T-helper 1 cell treated with Interleukin-12 subunit alpha and Interleukin-12 subunit beta and Interleukin-4 antibody, amounts not matched to agents 30 μg/mL and 1 μg/mL, for 36 hours (primary cell): ENCODE measurements at regions not wholly inside any gene's neighbourhood (a gene's known extent, or its start where the extent isn't known, plus 50 kb on each side); places are given as distances from the start of the nearest gene placed in this dataset.
"Not testable (repeated sequence)": the region's sequence is repeated elsewhere in the genome, so short reads cannot be mapped to it uniquely, and the experiment has no call there.

Experiments used
- H3K27ac Mint-ChIP-seq: one replicate; pipeline ENCODE4 v1.8.0; 2021; ENCODE audit warnings: mild to moderate bottlenecking, mixed read lengths
- H3K27me3 Mint-ChIP-seq: one replicate; pipeline ENCODE4 v1.8.0; 2021; ENCODE audit warnings: low read depth, mixed read lengths
- H3K36me3 Mint-ChIP-seq: one replicate; pipeline ENCODE4 v1.8.0; 2021; ENCODE audit warnings: low read depth, mixed read lengths
- H3K4me1 Mint-ChIP-seq: one replicate; pipeline ENCODE4 v1.8.0; 2021; ENCODE audit warnings: low read depth, mixed read lengths
- H3K4me3 Mint-ChIP-seq: one replicate; pipeline ENCODE4 v1.8.0; 2021; ENCODE audit warnings: mild to moderate bottlenecking, moderate library complexity, mixed read lengths
- H3K9me3 Mint-ChIP-seq: one replicate; pipeline ENCODE4 v1.8.0; 2021; ENCODE audit warnings: mixed read lengths

DNA sequence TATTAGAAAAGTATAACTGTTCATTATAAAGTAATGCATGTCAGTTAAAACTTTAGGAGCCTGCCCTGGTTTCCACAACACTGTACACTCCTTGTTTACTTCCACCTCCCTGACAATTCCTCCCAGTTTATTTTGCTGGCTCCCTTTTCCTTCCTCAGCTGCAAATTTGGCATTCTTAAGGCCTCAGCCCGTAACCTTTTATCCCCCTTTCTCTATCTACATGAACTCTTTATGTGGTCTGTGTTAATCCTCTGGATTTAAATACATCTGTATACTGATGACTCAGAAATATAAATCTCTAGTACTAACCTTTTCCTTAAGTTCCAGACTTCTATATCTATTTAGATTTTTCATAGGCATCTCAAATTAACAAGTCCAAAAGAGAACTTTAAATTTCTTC, 143.6 kb downstream of the OTOL1 start:
- Mint-ChIP-seq H3K9me3 (no peaks in the 10 kb centered on the region), H3K27ac (no peak overlapping the region), H3K36me3 (no peaks in the 10 kb centered on the region), H3K4me1 (no peaks in the 10 kb centered on the region), H3K4me3 (no peak overlapping the region), H3K27me3 (no peaks in the 10 kb centered on the region)

DNA sequence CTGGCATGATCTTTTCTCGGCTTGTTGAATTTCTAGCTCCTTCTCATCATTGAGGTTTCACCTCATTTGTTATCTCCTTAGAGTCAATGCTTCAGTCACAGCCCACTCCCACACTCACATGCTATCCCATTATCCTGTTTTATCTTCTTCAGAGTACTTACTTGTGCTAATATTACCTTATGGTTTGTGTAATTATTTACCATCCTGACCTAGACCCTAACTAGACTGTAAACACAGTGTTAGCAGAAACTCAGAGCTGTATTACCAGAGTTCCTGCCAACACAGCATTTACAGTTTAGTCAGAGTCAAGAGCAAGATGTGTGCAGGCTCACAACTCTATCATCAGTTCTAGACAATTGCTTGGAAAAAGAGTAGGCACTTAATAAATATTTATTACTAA, 144.7 kb downstream of the OTOL1 start:
- Mint-ChIP-seq H3K4me1 (no peaks in the 10 kb centered on the region), H3K27me3 (no peaks in the 10 kb centered on the region), H3K27ac (no peak overlapping the region), H3K36me3 (no peaks in the 10 kb centered on the region), H3K9me3 (no peaks in the 10 kb centered on the region), H3K4me3 (no peak overlapping the region)

DNA sequence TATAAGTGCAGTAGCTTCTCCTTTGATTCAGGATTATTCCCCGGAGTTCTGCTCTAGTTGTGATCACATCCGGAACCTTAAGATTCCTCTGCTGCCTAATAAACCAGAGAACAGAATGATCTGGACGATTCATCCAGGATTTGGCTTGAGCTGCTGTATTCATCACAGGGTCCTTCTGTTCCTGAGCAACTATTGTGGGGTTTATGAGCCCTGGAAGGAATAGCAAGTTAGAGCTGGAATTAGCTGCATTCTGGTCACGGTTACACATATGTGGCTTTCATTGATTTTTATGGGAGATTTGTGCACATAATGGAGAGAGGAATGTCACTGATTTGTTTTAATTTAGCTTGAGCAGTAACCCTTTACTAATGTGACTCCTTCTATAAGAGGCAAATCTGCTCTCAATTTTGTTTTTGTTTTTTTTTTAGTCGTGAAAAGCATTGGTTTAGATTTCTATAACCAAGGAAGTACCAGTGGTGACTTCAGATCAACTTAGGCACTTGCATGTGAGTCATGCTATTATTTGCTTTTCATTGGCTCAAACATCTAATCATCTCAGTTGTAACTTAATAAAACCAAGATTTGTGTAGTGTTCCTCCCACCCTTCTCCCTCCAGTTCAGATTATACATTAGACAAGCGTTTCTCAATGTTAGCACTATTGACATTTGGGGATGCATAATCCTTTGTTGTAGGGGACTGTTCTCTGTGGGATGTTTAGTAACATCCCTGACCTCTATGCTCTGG, 148.5 kb downstream of the OTOL1 start:
- Mint-ChIP-seq H3K36me3 (no peaks in the 10 kb centered on the region), H3K4me1 (no peaks in the 10 kb centered on the region), H3K27me3 (no peaks in the 10 kb centered on the region), H3K4me3 (no peak overlapping the region), H3K27ac (no peak overlapping the region), H3K9me3 (no peaks in the 10 kb centered on the region)

DNA sequence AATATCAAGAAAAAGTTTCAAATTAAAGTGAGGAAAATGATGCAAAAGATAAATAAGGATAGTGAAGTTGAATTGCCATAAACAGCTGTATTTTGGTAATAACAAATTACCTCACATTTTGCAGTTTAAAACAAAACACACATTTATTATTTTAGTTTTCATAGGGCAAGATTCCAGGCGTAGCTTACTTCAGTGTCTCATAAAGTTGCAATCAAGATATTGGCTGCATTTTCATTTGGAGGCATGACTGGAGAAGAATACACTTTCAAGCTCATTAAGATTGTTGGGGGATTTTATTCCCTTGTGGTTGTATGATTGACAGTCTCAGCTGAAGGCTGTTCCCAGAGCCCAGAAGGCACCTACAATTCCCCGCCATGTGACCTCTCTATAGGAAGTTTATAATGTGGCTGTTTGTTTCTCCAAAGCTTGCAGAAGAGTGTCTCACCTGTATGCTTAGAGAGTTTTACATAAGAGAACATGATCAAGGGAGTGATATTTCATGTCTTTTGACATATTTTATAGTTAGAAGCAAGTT, 151.4 kb downstream of the OTOL1 start:
- Mint-ChIP-seq H3K36me3 (no peaks in the 10 kb centered on the region), H3K4me3 (no peak overlapping the region), H3K27ac (no peak overlapping the region), H3K4me1 (no peaks in the 10 kb centered on the region), H3K27me3 (no peaks in the 10 kb centered on the region), H3K9me3 (no peaks in the 10 kb centered on the region)

GRCh38 chr3:161649900-161650484, 153.4 kb downstream of the OTOL1 start:
- Mint-ChIP-seq H3K27ac (no peak overlapping the region), H3K36me3 (no peaks in the 10 kb centered on the region), H3K27me3 (no peaks in the 10 kb centered on the region), H3K4me3 (no peak overlapping the region), H3K9me3 (no peaks in the 10 kb centered on the region), H3K4me1 (no peaks in the 10 kb centered on the region)

GRCh38 chr3:161657786-161658185, 161.2 kb downstream of the OTOL1 start:
- no peak overlapping the region for H3K4me3 Mint-ChIP-seq
- no peaks in the 10 kb centered on the region for H3K9me3 Mint-ChIP-seq
- H3K27ac Mint-ChIP-seq, result no peak overlapping the region
- no peaks in the 10 kb centered on the region for H3K36me3 Mint-ChIP-seq
- no peaks in the 10 kb centered on the region for H3K27me3 Mint-ChIP-seq
- H3K4me1 Mint-ChIP-seq, result no peaks in the 10 kb centered on the region

- Mint-ChIP-seq H3K27ac (no peak overlapping the region), H3K4me3 (no peak overlapping the region), H3K27me3 (no peaks in the 10 kb centered on the region), H3K36me3 (no peaks in the 10 kb centered on the region), H3K9me3 (peaks cover 8% of the 10 kb centered on the region), H3K4me1 (no peaks in the 10 kb centered on the region)
These were observed 174.5 kb downstream of the OTOL1 start for GRCh38 chr3:161671141-161671540.

DNA sequence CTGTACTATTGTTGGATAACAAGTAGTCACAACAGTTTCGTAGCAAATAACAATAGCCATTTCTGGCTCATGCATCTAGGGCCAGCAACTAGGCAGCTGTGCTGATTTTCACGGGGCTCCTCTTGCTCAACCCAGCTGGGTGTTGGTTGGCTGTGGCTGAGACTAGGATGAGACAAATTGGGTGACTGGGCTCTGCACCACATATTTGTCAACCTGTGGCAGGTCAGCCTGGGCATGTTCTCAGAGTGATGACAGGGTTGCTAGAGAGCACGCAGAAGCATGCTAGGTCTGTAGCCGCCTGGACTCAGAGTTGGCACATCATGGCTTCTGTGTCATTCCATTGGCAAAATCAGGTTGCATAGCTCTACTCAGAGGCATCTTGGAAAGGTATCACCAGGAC, 175.9 kb downstream of the OTOL1 start:
- Mint-ChIP-seq H3K36me3 (no peaks in the 10 kb centered on the region), H3K9me3 (peaks cover 8% of the 10 kb centered on the region), H3K27me3 (no peaks in the 10 kb centered on the region), H3K27ac (no peak overlapping the region), H3K4me3 (no peak overlapping the region), H3K4me1 (no peaks in the 10 kb centered on the region)

- no peaks in the 10 kb centered on the region for H3K36me3 Mint-ChIP-seq
- no peaks in the 10 kb centered on the region for H3K4me1 Mint-ChIP-seq
- no peaks in the 10 kb centered on the region for H3K27me3 Mint-ChIP-seq
- no peak overlapping the region for H3K4me3 Mint-ChIP-seq
- no peak overlapping the region for H3K27ac Mint-ChIP-seq
- peaks cover 8% of the 10 kb centered on the region for H3K9me3 Mint-ChIP-seq
These were observed 177.3 kb downstream of the OTOL1 start for GRCh38 chr3:161673866-161674265.

DNA sequence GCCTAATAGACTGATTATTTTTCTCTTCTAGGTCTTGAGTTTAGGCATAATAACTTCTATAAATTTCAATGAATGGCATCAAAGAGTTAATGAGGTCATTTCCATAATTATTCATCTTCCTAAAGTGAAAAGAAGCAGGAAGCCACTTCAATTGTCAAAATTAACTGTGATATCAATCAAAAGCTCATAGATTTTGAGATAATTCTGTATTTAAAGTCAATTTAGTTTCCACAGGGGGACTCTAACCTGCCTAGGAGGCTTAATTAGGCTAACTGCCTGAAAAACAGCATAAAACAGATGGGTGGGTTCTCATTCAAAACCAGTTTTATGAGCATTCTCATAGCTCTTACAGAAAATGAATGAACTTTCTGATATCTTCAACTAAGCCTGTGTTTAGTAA, 177.8 kb downstream of the OTOL1 start:
- Mint-ChIP-seq H3K9me3 (peaks cover 7% of the 10 kb centered on the region), H3K4me3 (no peak overlapping the region), H3K36me3 (no peaks in the 10 kb centered on the region), H3K27me3 (no peaks in the 10 kb centered on the region), H3K4me1 (no peaks in the 10 kb centered on the region), H3K27ac (no peak overlapping the region)

DNA sequence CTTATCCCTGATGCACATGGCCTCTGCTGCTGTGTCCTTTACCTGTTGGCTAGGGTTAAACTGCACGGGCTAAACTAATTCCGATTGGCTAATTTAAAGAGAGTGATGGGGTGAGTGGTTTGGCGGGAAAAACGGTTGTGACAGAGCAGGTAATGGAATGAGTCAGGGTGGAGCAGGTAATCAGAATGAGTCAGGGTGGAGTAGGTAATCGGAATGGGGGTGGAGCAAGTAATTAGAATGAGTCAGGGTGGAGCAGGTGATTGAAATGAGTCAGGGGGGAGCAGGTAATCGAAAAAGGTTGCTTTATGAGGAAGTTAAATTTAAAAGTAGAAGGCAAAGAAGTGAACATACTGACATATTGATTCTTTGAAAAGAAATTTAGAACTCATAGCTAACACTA, 185.2 kb downstream of the OTOL1 start:
- not testable (repeated sequence) for H3K4me3 Mint-ChIP-seq, H3K4me1 Mint-ChIP-seq, H3K36me3 Mint-ChIP-seq, H3K9me3 Mint-ChIP-seq, H3K27me3 Mint-ChIP-seq, H3K27ac Mint-ChIP-seq

GRCh38 chr3:161682715-161683114, 186.1 kb downstream of the OTOL1 start:
- Mint-ChIP-seq H3K36me3 (no peaks in the 10 kb centered on the region), H3K4me1 (no peaks in the 10 kb centered on the region)

DNA sequence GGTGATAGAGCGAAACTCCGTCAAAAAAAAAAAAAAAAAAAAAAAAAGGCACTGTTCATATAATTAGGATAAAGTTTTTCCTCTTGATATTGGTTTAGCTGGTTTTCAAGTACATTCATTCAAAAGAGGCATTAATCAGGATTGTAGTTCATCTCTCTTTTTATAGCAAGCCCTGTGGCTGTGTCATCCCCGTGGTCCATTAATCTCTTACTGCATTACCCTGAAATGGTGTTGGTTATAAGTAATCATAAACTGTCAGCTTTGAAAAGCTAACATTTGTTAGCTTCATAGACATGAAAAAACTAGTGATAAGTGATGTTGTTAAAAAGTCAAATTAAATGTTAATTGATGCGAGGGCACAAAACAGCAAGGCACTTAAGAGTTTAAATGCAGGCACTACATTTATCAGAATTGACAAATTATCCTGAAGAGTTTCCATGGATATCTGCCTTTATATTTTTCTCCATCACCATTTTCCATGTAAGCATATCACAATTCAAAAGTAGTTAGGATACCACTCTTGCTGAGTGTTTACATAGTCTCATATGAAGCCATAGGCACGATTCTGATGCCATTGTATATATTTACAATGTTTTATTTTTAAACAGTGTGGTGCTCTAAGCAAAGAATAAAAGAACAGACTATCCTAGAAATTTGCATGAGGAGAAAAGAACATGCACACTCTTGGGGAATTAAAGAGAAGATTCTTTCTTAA, 193.1 kb downstream of the OTOL1 start:
- Mint-ChIP-seq H3K27ac (no peak overlapping the region), H3K36me3 (no peaks in the 10 kb centered on the region), H3K4me3 (no peak overlapping the region), H3K4me1 (no peaks in the 10 kb centered on the region), H3K9me3 (peaks cover 7% of the 10 kb centered on the region), H3K27me3 (no peaks in the 10 kb centered on the region)

More at GRCh38 chr3:161682715-161683114, 186.1 kb downstream of the OTOL1 start:
- H3K4me3 Mint-ChIP-seq, result no peak overlapping the region
- H3K27ac Mint-ChIP-seq, result no peak overlapping the region
- H3K27me3 Mint-ChIP-seq, result no peaks in the 10 kb centered on the region
- peaks cover 3% of the 10 kb centered on the region for H3K9me3 Mint-ChIP-seq

DNA sequence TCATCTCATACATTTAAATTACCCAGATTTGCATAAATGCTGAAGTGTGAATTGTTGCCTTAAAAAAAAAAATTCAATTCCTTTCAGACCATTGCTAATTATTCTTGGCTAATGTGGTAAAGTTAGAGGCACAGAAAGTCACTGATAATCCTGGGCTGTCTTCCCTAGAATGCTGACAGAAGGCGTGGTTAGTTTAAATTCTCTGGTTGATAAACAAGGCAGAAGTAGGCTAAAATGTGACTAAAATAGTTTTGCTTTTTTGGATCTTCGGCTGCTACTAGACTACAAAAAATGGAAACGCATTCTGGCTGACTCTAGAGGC, 193.7 kb downstream of the OTOL1 start:
- Mint-ChIP-seq H3K9me3 (peaks cover 7% of the 10 kb centered on the region), H3K4me1 (no peaks in the 10 kb centered on the region), H3K36me3 (no peaks in the 10 kb centered on the region), H3K27me3 (no peaks in the 10 kb centered on the region), H3K27ac (no peak overlapping the region), H3K4me3 (no peak overlapping the region)

- H3K36me3 Mint-ChIP-seq, result no peaks in the 10 kb centered on the region
- H3K4me3 Mint-ChIP-seq, result no peak overlapping the region
- H3K27me3 Mint-ChIP-seq, result no peaks in the 10 kb centered on the region
- H3K4me1 Mint-ChIP-seq, result no peaks in the 10 kb centered on the region
- H3K27ac Mint-ChIP-seq, result no peak overlapping the region
- peaks cover 3% of the 10 kb centered on the region for H3K9me3 Mint-ChIP-seq
These were observed 195.1 kb downstream of the OTOL1 start for GRCh38 chr3:161691677-161692076.
